Smooth muscle cell (in vitro differentiated cells): ENCODE measurements at regions not wholly inside any gene's neighbourhood (a gene's known extent, or its start where the extent isn't known, plus 50 kb on each side); places are given as distances from the start of the nearest gene placed in this dataset.
"Not testable (repeated sequence)": the region's sequence is repeated elsewhere in the genome, so short reads cannot be mapped to it uniquely, and the experiment has no call there.

Source experiments
- DNase-seq: peaks from one replicate; lab custom pipeline; 2025; ENCODE audit not compliant: unreplicated experiment; lab: John Stamatoyannopoulos, UW
- H2AFZ ChIP-seq: fragments of 200-600 bp; sonication (generic); 2 replicates; pipeline ENCODE4 v1.6.0; 2016; ENCODE audit warnings: antibody characterized with exemption, low read depth, mild to moderate bottlenecking
- H3F3A ChIP-seq: fragments of 200-600 bp; sonication (generic); 2 replicates; pipeline ENCODE4 v1.6.0; 2017; ENCODE audit warnings: antibody characterized with exemption, low read depth
- H3K27ac ChIP-seq: fragments of 200-600 bp; sonication (generic); 2 replicates; pipeline ENCODE4 v1.5.1; 2016; ENCODE audit warnings: low read depth, mild to moderate bottlenecking
- H3K27me3 ChIP-seq: fragments of 200-600 bp; sonication (generic); 2 replicates; pipeline ENCODE4 v1.6.1; 2016; ENCODE audit warnings: low read depth, mild to moderate bottlenecking
- H3K36me3 ChIP-seq: fragments of 200-600 bp; sonication (generic); 2 replicates; pipeline ENCODE4 v1.5.1; 2016; ENCODE audit warnings: low read depth
- H3K4me1 ChIP-seq: fragments of 200-600 bp; sonication (generic); 2 replicates; pipeline ENCODE4 v1.5.1; 2016; ENCODE audit warnings: low read depth
- H3K4me2 ChIP-seq: fragments of 200-600 bp; sonication (generic); 2 replicates; pipeline ENCODE4 v1.6.0; 2016; ENCODE audit warnings: mild to moderate bottlenecking
- H3K4me3 ChIP-seq: fragments of 200-600 bp; sonication (generic); 2 replicates; pipeline ENCODE4 v1.5.1; 2016; ENCODE audit warnings: mild to moderate bottlenecking
- H3K79me2 ChIP-seq: fragments of 200-600 bp; sonication (generic); 2 replicates; pipeline ENCODE4 v1.6.0; 2016; ENCODE audit warnings: low read depth, mild to moderate bottlenecking
- H3K9ac ChIP-seq: fragments of 200-600 bp; sonication (generic); 2 replicates; pipeline ENCODE4 v1.6.0; 2016; ENCODE audit warnings: low read depth
- H3K9me3 ChIP-seq: fragments of 200-600 bp; sonication (generic); replicated peaks from 2 replicates; pipeline ENCODE4 v1.5.1; 2016; ENCODE audit warnings: low read depth
- H4K20me1 ChIP-seq: fragments of 200-600 bp; sonication (generic); 2 replicates; pipeline ENCODE4 v1.6.0; 2016; ENCODE audit warnings: low read depth
- WGBS: methylation state at CpG from one replicate; pipeline ENCODE4 v1.1.7; 2016; ENCODE audit warnings: low lambda C conversion rate; 5-methylcytosine and 5-hydroxymethylcytosine counted together
- TF ChIP-seq, protein P1 (sequence below): fragments of 200-600 bp; sonication (generic); IDR thresholded peaks from 2 replicates; pipeline ENCODE4 v1.5.1; 2017; ENCODE audit warnings: borderline replicate concordance, mild to moderate bottlenecking, antibody characterized with exemption; ENCODE audit not compliant: insufficient read depth, poor library complexity, severe bottlenecking

- 90% methylated on average over 1 of the region's 1 CpG for WGBS
- DNase-seq, result no peak
- no peak overlapping the region for H3K27ac ChIP-seq
- no peak overlapping the region for H2AFZ ChIP-seq
- H3K4me3 ChIP-seq, result no peak overlapping the region
- no peak overlapping the region for H3K4me2 ChIP-seq
- no peak overlapping the region for H3K9ac ChIP-seq
- TF ChIP-seq, protein P1, sequence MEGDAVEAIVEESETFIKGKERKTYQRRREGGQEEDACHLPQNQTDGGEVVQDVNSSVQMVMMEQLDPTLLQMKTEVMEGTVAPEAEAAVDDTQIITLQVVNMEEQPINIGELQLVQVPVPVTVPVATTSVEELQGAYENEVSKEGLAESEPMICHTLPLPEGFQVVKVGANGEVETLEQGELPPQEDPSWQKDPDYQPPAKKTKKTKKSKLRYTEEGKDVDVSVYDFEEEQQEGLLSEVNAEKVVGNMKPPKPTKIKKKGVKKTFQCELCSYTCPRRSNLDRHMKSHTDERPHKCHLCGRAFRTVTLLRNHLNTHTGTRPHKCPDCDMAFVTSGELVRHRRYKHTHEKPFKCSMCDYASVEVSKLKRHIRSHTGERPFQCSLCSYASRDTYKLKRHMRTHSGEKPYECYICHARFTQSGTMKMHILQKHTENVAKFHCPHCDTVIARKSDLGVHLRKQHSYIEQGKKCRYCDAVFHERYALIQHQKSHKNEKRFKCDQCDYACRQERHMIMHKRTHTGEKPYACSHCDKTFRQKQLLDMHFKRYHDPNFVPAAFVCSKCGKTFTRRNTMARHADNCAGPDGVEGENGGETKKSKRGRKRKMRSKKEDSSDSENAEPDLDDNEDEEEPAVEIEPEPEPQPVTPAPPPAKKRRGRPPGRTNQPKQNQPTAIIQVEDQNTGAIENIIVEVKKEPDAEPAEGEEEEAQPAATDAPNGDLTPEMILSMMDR, result no peak
- H3K36me3 ChIP-seq, result no peaks in the 10 kb centered on the region
- H3K9me3 ChIP-seq, result no peaks in the 10 kb centered on the region
- no peaks in the 10 kb centered on the region for H3K79me2 ChIP-seq
- no peaks in the 10 kb centered on the region for H3F3A ChIP-seq
- H4K20me1 ChIP-seq, result no peaks in the 10 kb centered on the region
- peaks cover 13% of the 10 kb centered on the region for H3K4me1 ChIP-seq
- H3K27me3 ChIP-seq, result no peaks in the 10 kb centered on the region
Observed at GRCh38 chr12:88716240-88716639, 136.0 kb upstream of the KITLG start.

GRCh38 chr12:88715673-88716072, 135.4 kb upstream of the KITLG start:
- TF ChIP-seq, protein P1, result no peak
- H3K36me3 ChIP-seq, result no peaks in the 10 kb centered on the region
- no peak overlapping the region for H3K4me2 ChIP-seq
- no peaks in the 10 kb centered on the region for H3F3A ChIP-seq
- peaks cover 13% of the 10 kb centered on the region for H3K4me1 ChIP-seq
- no peaks in the 10 kb centered on the region for H3K9me3 ChIP-seq
- H3K9ac ChIP-seq, result no peak overlapping the region
- no peak overlapping the region for H3K27ac ChIP-seq
- no peak overlapping the region for H3K4me3 ChIP-seq
- H3K79me2 ChIP-seq, result no peaks in the 10 kb centered on the region
- H2AFZ ChIP-seq, result no peak overlapping the region
- H3K27me3 ChIP-seq, result no peaks in the 10 kb centered on the region
- 92% methylated on average over 2 of the region's 2 CpGs for WGBS
- DNase-seq, result no peak
- no peaks in the 10 kb centered on the region for H4K20me1 ChIP-seq

- H3K9me3 ChIP-seq, H4K20me1 ChIP-seq, H3K36me3 ChIP-seq, H3K9ac ChIP-seq, H3K4me2 ChIP-seq, H3K4me3 ChIP-seq, H3F3A ChIP-seq, H2AFZ ChIP-seq, H3K27ac ChIP-seq, H3K27me3 ChIP-seq, H3K79me2 ChIP-seq, H3K4me1 ChIP-seq, DNase-seq: not testable (repeated sequence)
- 94% methylated on average over 25 of the region's 25 CpGs for WGBS
Observed at GRCh38 chr12:88714263-88714882, 134.1 kb upstream of the KITLG start.

- DNase-seq, result no peak
- no peaks in the 10 kb centered on the region for H3K36me3 ChIP-seq
- H3K4me2 ChIP-seq, result no peak overlapping the region
- no peaks in the 10 kb centered on the region for H3F3A ChIP-seq
- no peak overlapping the region for H3K9ac ChIP-seq
- no peaks in the 10 kb centered on the region for H3K4me1 ChIP-seq
- H4K20me1 ChIP-seq, result no peaks in the 10 kb centered on the region
- TF ChIP-seq, protein P1, result no peak
- H3K27me3 ChIP-seq, result no peaks in the 10 kb centered on the region
- H3K4me3 ChIP-seq, result no peak overlapping the region
- no peak overlapping the region for H3K27ac ChIP-seq
- no peaks in the 10 kb centered on the region for H3K9me3 ChIP-seq
- H2AFZ ChIP-seq, result no peak overlapping the region
- no peaks in the 10 kb centered on the region for H3K79me2 ChIP-seq
- WGBS, result 95% methylated on average over 2 of the region's 2 CpGs
Observed at GRCh38 chr12:88707800-88708199, 127.5 kb upstream of the KITLG start.
